ENCODE measurements at regions not wholly inside any gene's neighbourhood (a gene's known extent, or its start where the extent isn't known, plus 50 kb on each side); places are given as distances from the start of the nearest gene placed in this dataset.
A peak's percentile ranks its signal among the peaks of the same experiment; 100 is the strongest.

GRCh38 chr3:22885574-22886341, 317.4 kb upstream of the UBE2E2 start:
- H3K36me3 Mint-ChIP-seq, result no peaks in the 10 kb centered on the region
- ATAC-seq (ENCODE audit: low read depth in 2 of 2) (no peak), DNase-seq (no peak)
- H3K4me1 Mint-ChIP-seq, result peaks cover 0 to 6% (median 5%) of the 10 kb centered on the region in 3 donors
- peaks cover 0 to 17% (median 10%) of the 10 kb centered on the region in 7 donors for H3K9me3 Mint-ChIP-seq
- H3K4me3 Mint-ChIP-seq, result no peak overlapping the region
- H3K27ac Mint-ChIP-seq, result no peak overlapping the region
- H3K27me3 Mint-ChIP-seq, result peaks cover 11 to 37% (median 30%) of the 10 kb centered on the region in 3 donors

GRCh38 chr3:22886439-22887068, 316.6 kb upstream of the UBE2E2 start:
- Mint-ChIP-seq H3K36me3 (no peaks in the 10 kb centered on the region), H3K27me3 (peaks cover 19 to 43% (median 38%) of the 10 kb centered on the region in 3 donors), H3K27ac (no peak overlapping the region), H3K9me3 (peaks cover 0 to 17% (median 8%) of the 10 kb centered on the region in 7 donors), H3K4me1 (peaks cover 0 to 6% (median 5%) of the 10 kb centered on the region in 3 donors), H3K4me3 (no peak overlapping the region)
- DNase-seq (no peak), ATAC-seq (ENCODE audit: low read depth in 2 of 2) (no peak)

- H3K4me1 Mint-ChIP-seq, result peaks cover 0 to 5% (median 4%) of the 10 kb centered on the region in 3 donors
- ATAC-seq (ENCODE audit: low read depth in 2 of 2) (no peak), DNase-seq (no peak)
- H3K36me3 Mint-ChIP-seq, result no peaks in the 10 kb centered on the region
- peaks cover 23 to 44% (median 43%) of the 10 kb centered on the region in 3 donors for H3K27me3 Mint-ChIP-seq
- no peak overlapping the region for H3K27ac Mint-ChIP-seq
- no peak overlapping the region for H3K4me3 Mint-ChIP-seq
- peaks cover 0 to 8% (median 4%) of the 10 kb centered on the region in 7 donors for H3K9me3 Mint-ChIP-seq
Measured at GRCh38 chr3:22887664-22888291, 315.3 kb upstream of the UBE2E2 start.

- no peaks in the 10 kb centered on the region for H3K4me1 Mint-ChIP-seq
- H3K4me3 Mint-ChIP-seq, result no peak overlapping the region
- no peak for DNase-seq
- no peaks in the 10 kb centered on the region for H3K36me3 Mint-ChIP-seq
- ATAC-seq (ENCODE audit: low read depth in 2 of 2), result no peak
- H3K27me3 Mint-ChIP-seq, result peaks cover 42 to 53% (median 45%) of the 10 kb centered on the region in 3 donors
- H3K9me3 Mint-ChIP-seq, result peaks cover 0 to 2% (median 0%) of the 10 kb centered on the region in 7 donors
- H3K27ac Mint-ChIP-seq, result no peak overlapping the region
Measured at GRCh38 chr3:22893101-22893500, 310.0 kb upstream of the UBE2E2 start.

- Mint-ChIP-seq H3K36me3 (no peaks in the 10 kb centered on the region), H3K27me3 (peaks cover 38 to 46% (median 40%) of the 10 kb centered on the region in 3 donors), H3K4me1 (no peaks in the 10 kb centered on the region), H3K4me3 (no peak overlapping the region), H3K9me3 (peaks cover 0 to 2% (median 0%) of the 10 kb centered on the region in 7 donors), H3K27ac (no peak overlapping the region)
- DNase-seq, result no peak
- ATAC-seq (ENCODE audit: low read depth in 2 of 2), result no peak
Measured at GRCh38 chr3:22893644-22894325, 309.3 kb upstream of the UBE2E2 start.

GRCh38 chr3:22894865-22895264, 308.3 kb upstream of the UBE2E2 start:
- Mint-ChIP-seq H3K36me3 (no peaks in the 10 kb centered on the region), H3K4me1 (no peaks in the 10 kb centered on the region), H3K27ac (no peak overlapping the region), H3K27me3 (peaks cover 32 to 37% (median 36%) of the 10 kb centered on the region in 3 donors), H3K9me3 (peaks cover 0 to 2% (median 0%) of the 10 kb centered on the region in 7 donors), H3K4me3 (no peak overlapping the region)
- DNase-seq, result no peak
- no peak for ATAC-seq (ENCODE audit: low read depth in 2 of 2)

- no peak overlapping the region for H3K4me3 Mint-ChIP-seq
- peaks cover 0 to 8% (median under 1%) of the 10 kb centered on the region in 7 donors for H3K9me3 Mint-ChIP-seq
- peaks cover 31 to 34% (median 32%) of the 10 kb centered on the region in 3 donors for H3K27me3 Mint-ChIP-seq
- no peak overlapping the region for H3K27ac Mint-ChIP-seq
- DNase-seq, result no peak
- no peaks in the 10 kb centered on the region for H3K4me1 Mint-ChIP-seq
- peaks cover 0 to 6% of the 10 kb centered on the region in 2 donors for H3K36me3 Mint-ChIP-seq
- no peak for ATAC-seq (ENCODE audit: low read depth in 2 of 2)
Measured at GRCh38 chr3:22895671-22896070, 307.5 kb upstream of the UBE2E2 start.

GRCh38 chr3:22898558-22898957, 304.6 kb upstream of the UBE2E2 start:
- H3K36me3 Mint-ChIP-seq, result peaks cover 0 to 15% of the 10 kb centered on the region in 2 donors
- peak overlapping the region in 1 of 6 donors; percentile 62 for H3K27ac Mint-ChIP-seq
- peaks cover 18 to 22% (median 19%) of the 10 kb centered on the region in 3 donors for H3K27me3 Mint-ChIP-seq
- ATAC-seq (ENCODE audit: low read depth in 2 of 2) (no peak), DNase-seq (no peak)
- H3K4me3 Mint-ChIP-seq, result no peak overlapping the region
- H3K4me1 Mint-ChIP-seq, result no peaks in the 10 kb centered on the region
- peaks cover 6 to 29% (median 16%) of the 10 kb centered on the region in 7 donors for H3K9me3 Mint-ChIP-seq

GRCh38 chr3:22899441-22899840, 303.7 kb upstream of the UBE2E2 start:
- H3K4me1 Mint-ChIP-seq, result no peaks in the 10 kb centered on the region
- peaks cover 10 to 13% (median 11%) of the 10 kb centered on the region in 3 donors for H3K27me3 Mint-ChIP-seq
- H3K9me3 Mint-ChIP-seq, result peaks cover 6 to 29% (median 16%) of the 10 kb centered on the region in 7 donors
- ATAC-seq (ENCODE audit: low read depth in 2 of 2), result no peak
- DNase-seq, result no peak
- peaks cover 0 to 15% of the 10 kb centered on the region in 2 donors for H3K36me3 Mint-ChIP-seq
- no peak overlapping the region for H3K27ac Mint-ChIP-seq
- no peak overlapping the region for H3K4me3 Mint-ChIP-seq

GRCh38 chr3:22900296-22900695, 302.8 kb upstream of the UBE2E2 start:
- H3K4me3 Mint-ChIP-seq, result no peak overlapping the region
- DNase-seq (no peak), ATAC-seq (ENCODE audit: low read depth in 2 of 2) (no peak)
- H3K4me1 Mint-ChIP-seq, result no peaks in the 10 kb centered on the region
- peaks cover 9 to 10% (median 9%) of the 10 kb centered on the region in 3 donors for H3K27me3 Mint-ChIP-seq
- peaks cover 0 to 15% of the 10 kb centered on the region in 2 donors for H3K36me3 Mint-ChIP-seq
- H3K9me3 Mint-ChIP-seq, result peaks cover 6 to 29% (median 16%) of the 10 kb centered on the region in 7 donors
- no peak overlapping the region for H3K27ac Mint-ChIP-seq

- no peak overlapping the region for H3K27ac Mint-ChIP-seq
- H3K4me1 Mint-ChIP-seq, result no peaks in the 10 kb centered on the region
- no peak for DNase-seq
- H3K9me3 Mint-ChIP-seq, result peaks cover 6 to 29% (median 16%) of the 10 kb centered on the region in 7 donors
- H3K4me3 Mint-ChIP-seq, result no peak overlapping the region
- H3K36me3 Mint-ChIP-seq, result peaks cover 0 to 15% of the 10 kb centered on the region in 2 donors
- ATAC-seq (ENCODE audit: low read depth in 2 of 2), result no peak
- peaks cover 0 to 4% (median 0%) of the 10 kb centered on the region in 3 donors for H3K27me3 Mint-ChIP-seq
Measured at GRCh38 chr3:22901684-22902083, 301.4 kb upstream of the UBE2E2 start.

GRCh38 chr3:22907161-22907780, 295.9 kb upstream of the UBE2E2 start:
- H3K36me3 Mint-ChIP-seq, result no peaks in the 10 kb centered on the region
- no peak overlapping the region for H3K4me3 Mint-ChIP-seq
- DNase-seq (no peak), ATAC-seq (ENCODE audit: low read depth in 2 of 2) (no peak)
- H3K27ac Mint-ChIP-seq, result peak overlapping the region in 1 of 6 donors; percentile 66
- H3K4me1 Mint-ChIP-seq, result no peaks in the 10 kb centered on the region
- peaks cover 0 to 9% (median 0%) of the 10 kb centered on the region in 3 donors for H3K27me3 Mint-ChIP-seq
- H3K9me3 Mint-ChIP-seq, result peaks cover 0 to 6% (median 6%) of the 10 kb centered on the region in 7 donors

GRCh38 chr3:22907796-22908195, 295.3 kb upstream of the UBE2E2 start:
- Mint-ChIP-seq H3K36me3 (no peaks in the 10 kb centered on the region), H3K27me3 (peaks cover 0 to 9% (median 0%) of the 10 kb centered on the region in 3 donors), H3K4me3 (no peak overlapping the region), H3K9me3 (peaks cover 0 to 4% (median under 1%) of the 10 kb centered on the region in 7 donors), H3K4me1 (no peaks in the 10 kb centered on the region), H3K27ac (no peak overlapping the region)
- DNase-seq (no peak), ATAC-seq (ENCODE audit: low read depth in 2 of 2) (no peak)
